Nephron (organoid): ENCODE measurements at regions not wholly inside any gene's neighbourhood (a gene's known extent, or its start where the extent isn't known, plus 50 kb on each side); places are given as distances from the start of the nearest gene placed in this dataset.

Experiments
- H3K27ac Mint-ChIP-seq, 3 experiments: 2 replicates each; pipeline ENCODE4 v1.8.0; 2020; ENCODE audit warnings: mixed read lengths in 3 of 3, mild to moderate bottlenecking in 2 of 3, moderate library complexity in 1 of 3
- H3K27me3 Mint-ChIP-seq: 2 replicates; pipeline ENCODE4 v1.8.0; 2021; ENCODE audit warnings: low read depth, mild to moderate bottlenecking, moderate library complexity, mixed read lengths
- H3K36me3 Mint-ChIP-seq: 2 replicates; pipeline ENCODE4 v1.8.0; 2020; ENCODE audit warnings: low read depth, mixed read lengths
- H3K4me1 Mint-ChIP-seq: 2 replicates; pipeline ENCODE4 v1.8.0; 2020; ENCODE audit warnings: mixed read lengths
- H3K4me3 Mint-ChIP-seq, 3 experiments: 2 replicates each; pipeline ENCODE4 v1.8.0; 2020; ENCODE audit warnings: mild to moderate bottlenecking in 3 of 3, mixed read lengths in 3 of 3, moderate library complexity in 2 of 3
- H3K9me3 Mint-ChIP-seq: 2 replicates; pipeline ENCODE4 v1.8.0; 2020; ENCODE audit warnings: mixed read lengths
- CTCF ChIP-seq, 3 experiments: fragments of 200-600 bp; sonication (generic); IDR thresholded peaks; one replicate each; pipeline ENCODE4 v1.5.0; 2021; ENCODE audit warnings: antibody characterized with exemption in 3 of 3; ENCODE audit not compliant: unreplicated experiment in 3 of 3

GRCh38 chr10:108653531-108653930 is 1269.8 kb downstream of the XPNPEP1 start:
- Mint-ChIP-seq H3K4me3 (no peak overlapping the region), H3K27me3 (no peaks in the 10 kb centered on the region), H3K27ac (no peak overlapping the region), H3K36me3 (no peaks in the 10 kb centered on the region), H3K9me3 (no peaks in the 10 kb centered on the region), H3K4me1 (no peaks in the 10 kb centered on the region)
- no peak for TF ChIP-seq CTCF (IDR thresholded peaks at IDR 0.05; ENCODE audit: unreplicated experiment in 3 of 3)

DNA sequence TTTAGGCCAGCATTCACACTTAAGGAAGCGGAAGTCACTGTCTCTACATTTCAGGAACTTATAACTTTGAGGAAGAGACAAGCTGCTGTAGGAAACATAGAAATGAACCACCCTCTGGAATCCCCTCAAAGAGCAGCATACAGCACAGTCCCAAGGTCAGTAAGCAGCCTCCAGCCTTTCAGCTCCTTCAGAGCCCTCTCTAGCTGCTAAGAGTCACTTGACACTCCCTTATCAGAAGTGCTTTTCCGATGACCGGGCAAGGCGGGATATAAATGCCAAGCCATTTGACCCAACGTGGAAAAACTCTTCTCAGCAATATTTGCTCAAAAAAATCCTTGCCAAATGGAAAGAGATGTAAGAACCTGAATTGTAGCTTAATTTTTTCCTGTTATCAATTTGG is 1284.3 kb downstream of the XPNPEP1 start:
- Mint-ChIP-seq H3K9me3 (peaks cover 5% of the 10 kb centered on the region), H3K4me1 (no peaks in the 10 kb centered on the region), H3K27me3 (peaks cover 4% of the 10 kb centered on the region), H3K36me3 (no peaks in the 10 kb centered on the region), H3K4me3 (no peak overlapping the region), H3K27ac (no peak overlapping the region)
- no peak for TF ChIP-seq CTCF (IDR thresholded peaks at IDR 0.05; ENCODE audit: unreplicated experiment in 3 of 3)

GRCh38 chr10:108638225-108638624 is 1285.1 kb downstream of the XPNPEP1 start:
- Mint-ChIP-seq H3K4me3 (no peak overlapping the region), H3K27me3 (peaks cover 4% of the 10 kb centered on the region), H3K9me3 (peaks cover 5% of the 10 kb centered on the region), H3K4me1 (no peaks in the 10 kb centered on the region), H3K27ac (no peak overlapping the region), H3K36me3 (no peaks in the 10 kb centered on the region)
- TF ChIP-seq CTCF (IDR thresholded peaks at IDR 0.05; ENCODE audit: unreplicated experiment in 3 of 3): no peak

DNA sequence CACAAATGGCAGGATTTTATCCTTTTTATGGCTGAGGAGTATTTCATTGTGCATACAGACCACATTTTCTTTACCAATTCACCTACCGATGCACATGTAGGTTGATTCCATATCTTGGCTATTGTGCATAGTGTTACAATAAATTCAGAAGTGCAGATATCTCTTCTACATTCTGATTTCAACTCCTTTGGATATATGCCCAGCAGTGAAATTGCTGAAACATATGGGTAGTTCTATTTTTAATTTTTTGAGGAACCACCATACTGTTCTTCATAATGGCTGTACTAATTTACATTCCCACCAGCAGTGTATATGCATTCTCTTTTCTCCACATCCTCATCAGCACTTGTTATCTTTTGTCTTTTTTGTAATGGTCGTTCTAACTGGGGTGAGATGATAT is 1290.3 kb downstream of the XPNPEP1 start:
- no peak overlapping the region for H3K4me3 Mint-ChIP-seq
- no peak overlapping the region for H3K27ac Mint-ChIP-seq
- H3K36me3 Mint-ChIP-seq: no peaks in the 10 kb centered on the region
- H3K4me1 Mint-ChIP-seq: peaks cover 11% of the 10 kb centered on the region
- no peak for TF ChIP-seq CTCF (IDR thresholded peaks at IDR 0.05; ENCODE audit: unreplicated experiment in 3 of 3)
- H3K27me3 Mint-ChIP-seq: peaks cover 4% of the 10 kb centered on the region
- peaks cover 5% of the 10 kb centered on the region for H3K9me3 Mint-ChIP-seq

GRCh38 chr10:108632144-108632543 is 1291.2 kb downstream of the XPNPEP1 start:
- no peaks in the 10 kb centered on the region for H3K27me3 Mint-ChIP-seq
- H3K36me3 Mint-ChIP-seq: no peaks in the 10 kb centered on the region
- H3K4me3 Mint-ChIP-seq: no peak overlapping the region
- H3K27ac Mint-ChIP-seq: no peak overlapping the region
- TF ChIP-seq CTCF (IDR thresholded peaks at IDR 0.05; ENCODE audit: unreplicated experiment in 3 of 3): no peak
- H3K9me3 Mint-ChIP-seq: no peaks in the 10 kb centered on the region
- peaks cover 11% of the 10 kb centered on the region for H3K4me1 Mint-ChIP-seq

DNA sequence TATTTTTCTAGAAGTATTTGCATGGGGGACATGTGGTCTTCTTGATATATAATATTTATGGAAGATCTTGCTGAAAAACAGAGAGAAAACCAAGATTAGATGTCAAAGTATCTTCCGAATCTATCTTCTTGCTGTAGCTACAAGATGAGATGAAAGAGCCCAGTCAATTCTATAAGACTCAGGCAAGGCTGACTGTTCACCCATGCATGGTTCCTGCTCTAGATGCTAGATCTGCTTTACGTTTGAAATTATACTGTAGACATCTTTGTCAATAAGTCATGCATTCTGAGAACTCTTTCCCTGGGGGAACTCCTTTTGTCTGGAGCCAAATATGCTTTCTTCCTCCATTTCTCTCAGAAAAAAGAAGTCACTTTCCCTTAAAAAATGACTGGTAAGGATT is 1292.0 kb downstream of the XPNPEP1 start:
- H3K4me3 Mint-ChIP-seq: no peak overlapping the region
- H3K27ac Mint-ChIP-seq: no peak overlapping the region
- H3K36me3 Mint-ChIP-seq: no peaks in the 10 kb centered on the region
- H3K27me3 Mint-ChIP-seq: no peaks in the 10 kb centered on the region
- H3K4me1 Mint-ChIP-seq: peaks cover 11% of the 10 kb centered on the region
- TF ChIP-seq CTCF (IDR thresholded peaks at IDR 0.05; ENCODE audit: unreplicated experiment in 3 of 3): no peak
- H3K9me3 Mint-ChIP-seq: no peaks in the 10 kb centered on the region
